Stimulated activated effector memory CD8-positive, alpha-beta T cell treated with anti-CD3 and anti-CD28 coated beads, Interleukin-12 subunit alpha, Interleukin-12 subunit beta, amount 100 ng/mL, for 72 hours (primary cell): ENCODE measurements at regions not wholly inside any gene's neighbourhood (a gene's known extent, or its start where the extent isn't known, plus 50 kb on each side); places are given as distances from the start of the nearest gene placed in this dataset.

Source experiments
- ATAC-seq: fragments of 150-1000 bp; cut with Tn5 transposase; 2 replicates; pipeline ENCODE4 v1.10.0; 2021
- DNase-seq, 2 donors: peaks; one replicate each; pipeline ENCODE4 v3.0.0; 2021 to 2022; ENCODE audit warnings: low spot score in 2 of 2
- H3K27ac Mint-ChIP-seq: one replicate; pipeline ENCODE4 v1.8.0; 2022; ENCODE audit warnings: mild to moderate bottlenecking, mixed read lengths
- H3K36me3 Mint-ChIP-seq: one replicate; pipeline ENCODE4 v1.8.0; 2022; ENCODE audit warnings: mild to moderate bottlenecking, mixed read lengths
- H3K4me1 Mint-ChIP-seq: one replicate; pipeline ENCODE4 v1.8.0; 2022; ENCODE audit warnings: mixed read lengths
- H3K4me3 Mint-ChIP-seq: one replicate; pipeline ENCODE4 v1.8.0; 2022; ENCODE audit warnings: mild to moderate bottlenecking, mixed read lengths
- H3K9me3 Mint-ChIP-seq: one replicate; pipeline ENCODE4 v1.8.0; 2022; ENCODE audit warnings: mixed read lengths

GRCh38 chr4:14110407-14110806 lies 482.9 kb upstream of the BOD1L1 start:
- no peaks in the 10 kb centered on the region for H3K4me1 Mint-ChIP-seq
- no peak overlapping the region for H3K4me3 Mint-ChIP-seq
- H3K9me3 Mint-ChIP-seq, result peaks cover 17% of the 10 kb centered on the region
- H3K36me3 Mint-ChIP-seq, result no peaks in the 10 kb centered on the region
- ATAC-seq, result no peak
- DNase-seq, result no peak
- no peak overlapping the region for H3K27ac Mint-ChIP-seq

GRCh38 chr4:14111730-14112181 lies 484.2 kb upstream of the BOD1L1 start:
- Mint-ChIP-seq H3K4me1 (no peaks in the 10 kb centered on the region), H3K4me3 (no peak overlapping the region), H3K27ac (no peak overlapping the region), H3K36me3 (no peaks in the 10 kb centered on the region), H3K9me3 (peaks cover 13% of the 10 kb centered on the region)
- DNase-seq (no peak), ATAC-seq (no peak)

- DNase-seq (no peak), ATAC-seq (no peak)
- Mint-ChIP-seq H3K9me3 (peaks cover 11% of the 10 kb centered on the region), H3K4me3 (no peak overlapping the region), H3K4me1 (no peaks in the 10 kb centered on the region), H3K27ac (no peak overlapping the region), H3K36me3 (no peaks in the 10 kb centered on the region)
Measured at GRCh38 chr4:14115106-14115505, 487.6 kb upstream of the BOD1L1 start.

GRCh38 chr4:14117575-14118238 lies 490.2 kb upstream of the BOD1L1 start:
- Mint-ChIP-seq H3K27ac (no peak overlapping the region), H3K4me3 (no peak overlapping the region), H3K4me1 (no peaks in the 10 kb centered on the region), H3K36me3 (no peaks in the 10 kb centered on the region), H3K9me3 (peaks cover 9% of the 10 kb centered on the region)
- ATAC-seq, result no peak
- DNase-seq, result no peak

GRCh38 chr4:14124816-14125215 lies 497.3 kb upstream of the BOD1L1 start:
- ATAC-seq, result no peak

GRCh38 chr4:14125375-14126129 lies 498.0 kb upstream of the BOD1L1 start:
- H3K9me3 Mint-ChIP-seq, result peaks cover 9% of the 10 kb centered on the region
- no peak for ATAC-seq
- H3K4me1 Mint-ChIP-seq, result no peaks in the 10 kb centered on the region
- no peak for DNase-seq
- no peak overlapping the region for H3K4me3 Mint-ChIP-seq
- H3K36me3 Mint-ChIP-seq, result no peaks in the 10 kb centered on the region
- no peak overlapping the region for H3K27ac Mint-ChIP-seq

More at GRCh38 chr4:14124816-14125215, 497.3 kb upstream of the BOD1L1 start:
- DNase-seq, result no peak
- no peaks in the 10 kb centered on the region for H3K36me3 Mint-ChIP-seq
- no peak overlapping the region for H3K4me3 Mint-ChIP-seq
- H3K4me1 Mint-ChIP-seq, result no peaks in the 10 kb centered on the region
- H3K9me3 Mint-ChIP-seq, result peaks cover 9% of the 10 kb centered on the region
- no peak overlapping the region for H3K27ac Mint-ChIP-seq

- DNase-seq (no peak), ATAC-seq (no peak)
- Mint-ChIP-seq H3K4me3 (no peak overlapping the region), H3K4me1 (no peaks in the 10 kb centered on the region), H3K27ac (no peak overlapping the region), H3K36me3 (no peaks in the 10 kb centered on the region), H3K9me3 (peaks cover 7% of the 10 kb centered on the region)
Measured at GRCh38 chr4:14130551-14130950, 503.0 kb upstream of the BOD1L1 start.

GRCh38 chr4:14131335-14131734 lies 503.8 kb upstream of the BOD1L1 start:
- H3K4me3 Mint-ChIP-seq, result no peak overlapping the region

GRCh38 chr4:14132301-14132700 lies 504.8 kb upstream of the BOD1L1 start:
- H3K9me3 Mint-ChIP-seq, result peaks cover 8% of the 10 kb centered on the region
- ATAC-seq (no peak), DNase-seq (no peak)
- H3K4me1 Mint-ChIP-seq, result no peaks in the 10 kb centered on the region
- H3K27ac Mint-ChIP-seq, result no peak overlapping the region
- H3K4me3 Mint-ChIP-seq, result no peak overlapping the region
- H3K36me3 Mint-ChIP-seq, result no peaks in the 10 kb centered on the region

More at GRCh38 chr4:14131335-14131734, 503.8 kb upstream of the BOD1L1 start:
- Mint-ChIP-seq H3K9me3 (peaks cover 7% of the 10 kb centered on the region), H3K27ac (no peak overlapping the region), H3K36me3 (no peaks in the 10 kb centered on the region), H3K4me1 (no peaks in the 10 kb centered on the region)
- ATAC-seq (no peak), DNase-seq (no peak)

- no peak for ATAC-seq
- H3K27ac Mint-ChIP-seq, result no peak overlapping the region
- H3K4me3 Mint-ChIP-seq, result no peak overlapping the region
- H3K4me1 Mint-ChIP-seq, result no peaks in the 10 kb centered on the region
- DNase-seq, result no peak
- H3K36me3 Mint-ChIP-seq, result no peaks in the 10 kb centered on the region
- peaks cover 7% of the 10 kb centered on the region for H3K9me3 Mint-ChIP-seq
Measured at GRCh38 chr4:14138106-14138505, 510.6 kb upstream of the BOD1L1 start.

GRCh38 chr4:14143892-14144291 lies 516.4 kb upstream of the BOD1L1 start:
- no peak overlapping the region for H3K4me3 Mint-ChIP-seq
- H3K36me3 Mint-ChIP-seq, result no peaks in the 10 kb centered on the region
- no peak overlapping the region for H3K27ac Mint-ChIP-seq
- DNase-seq (no peak), ATAC-seq (no peak)
- no peaks in the 10 kb centered on the region for H3K9me3 Mint-ChIP-seq
- no peaks in the 10 kb centered on the region for H3K4me1 Mint-ChIP-seq

- DNase-seq (no peak), ATAC-seq (no peak)
- Mint-ChIP-seq H3K36me3 (no peaks in the 10 kb centered on the region), H3K9me3 (peaks cover 2% of the 10 kb centered on the region), H3K27ac (no peak overlapping the region), H3K4me3 (no peak overlapping the region), H3K4me1 (no peaks in the 10 kb centered on the region)
Measured at GRCh38 chr4:14149176-14150053, 521.9 kb upstream of the BOD1L1 start.

GRCh38 chr4:14151101-14151500 lies 523.6 kb upstream of the BOD1L1 start:
- H3K27ac Mint-ChIP-seq, result no peak overlapping the region
- ATAC-seq (no peak), DNase-seq (no peak)
- no peaks in the 10 kb centered on the region for H3K4me1 Mint-ChIP-seq
- peaks cover 2% of the 10 kb centered on the region for H3K9me3 Mint-ChIP-seq
- H3K36me3 Mint-ChIP-seq, result no peaks in the 10 kb centered on the region
- no peak overlapping the region for H3K4me3 Mint-ChIP-seq

GRCh38 chr4:14152834-14153519 lies 525.5 kb upstream of the BOD1L1 start:
- no peak for DNase-seq
- Mint-ChIP-seq H3K4me1 (no peaks in the 10 kb centered on the region), H3K9me3 (peaks cover 2% of the 10 kb centered on the region), H3K27ac (no peak overlapping the region), H3K36me3 (no peaks in the 10 kb centered on the region), H3K4me3 (no peak overlapping the region)
- ATAC-seq, result no peak

- Mint-ChIP-seq H3K4me3 (no peak overlapping the region), H3K36me3 (no peaks in the 10 kb centered on the region), H3K27ac (no peak overlapping the region), H3K4me1 (no peaks in the 10 kb centered on the region), H3K9me3 (peaks cover 2% of the 10 kb centered on the region)
- DNase-seq (no peak), ATAC-seq (no peak)
Measured at GRCh38 chr4:14155803-14156202, 528.3 kb upstream of the BOD1L1 start.
